K562 (cell line): ENCODE measurements at regions not wholly inside any gene's neighbourhood (a gene's known extent, or its start where the extent isn't known, plus 50 kb on each side); places are given as distances from the start of the nearest gene placed in this dataset.

Experiments
- BRCA1 ChIP-seq, 2 experiments: fragments of 450-650 bp in 1 of 2; sonication (generic) in 1 of 2; formaldehyde crosslinking in 1 of 2; IDR thresholded peaks; 2 replicates each; pipeline versions ENCODE4 v1.5.0 to v1.6.1; 2017 to 2020; ENCODE audit warnings: mild to moderate bottlenecking in 1 of 2, missing genetic modification reagents in 1 of 2
- CTCF ChIP-seq, 3 experiments: IDR thresholded peaks in 2 of 3; conservative IDR thresholded peaks in 1 of 3; 2 replicates each; pipeline ENCODE4 v1.5.1; 2011 to 2012; ENCODE audit warnings: low read length in 3 of 3, mild to moderate bottlenecking in 3 of 3, control low read depth in 2 of 3, improper control_type of control experiment in 1 of 3, inconsistent platforms in 1 of 3, low read depth in 1 of 3, mixed read lengths in 1 of 3, moderate library complexity in 1 of 3; ENCODE audit not compliant: insufficient read depth in 2 of 3
- EP300 ChIP-seq: IDR thresholded peaks from 2 replicates; pipeline ENCODE4 v1.6.1; 2012; ENCODE audit warnings: low read length, improper control_type of control experiment
- FOXP1 ChIP-seq: sonication (generic); formaldehyde crosslinking; IDR thresholded peaks from 2 replicates; pipeline ENCODE4 v1.8.0; 2022; ENCODE audit warnings: mild to moderate bottlenecking, missing genetic modification reagents
- HDAC8 ChIP-seq: fragments of 450-650 bp; IDR thresholded peaks from 2 replicates; pipeline ENCODE4 v1.6.1; 2016; ENCODE audit warnings: mild to moderate bottlenecking, missing genetic modification characterization, moderate library complexity, missing compliant biosample characterization
- HMG20A ChIP-seq: fragments of 450-650 bp; formaldehyde crosslinking; conservative IDR thresholded peaks from 2 replicates; pipeline ENCODE4 v1.4.0; 2020; ENCODE audit warnings: mild to moderate bottlenecking, mixed read lengths
- JUN ChIP-seq, 2 experiments: sonication (generic) in 1 of 2; formaldehyde crosslinking in 1 of 2; IDR thresholded peaks; 2 replicates each; pipeline versions ENCODE4 v1.6.1 to v1.8.0; 2012 to 2022; ENCODE audit warnings: borderline replicate concordance in 2 of 2, mild to moderate bottlenecking in 2 of 2, improper control_type of control experiment in 1 of 2, low read depth in 1 of 2, low read length in 1 of 2, missing genetic modification reagents in 1 of 2
- MAX ChIP-seq: sonication (generic); formaldehyde crosslinking; IDR thresholded peaks from 2 replicates; pipeline ENCODE4 v1.9.0; 2022; ENCODE audit warnings: mild to moderate bottlenecking, missing genetic modification reagents
- NR3C1 ChIP-seq: sonication (generic); formaldehyde crosslinking; IDR thresholded peaks from 2 replicates; pipeline ENCODE4 v1.8.1; 2022; ENCODE audit warnings: missing genetic modification reagents
- NRF1 ChIP-seq, 2 experiments: fragments of 450-650 bp; IDR thresholded peaks in 1 of 2; conservative IDR thresholded peaks in 1 of 2; 2 replicates each; pipeline ENCODE4 v1.6.1; 2014; ENCODE audit warnings: mild to moderate bottlenecking in 2 of 2
- PRPF4 ChIP-seq: fragments of 200-400 bp; formaldehyde crosslinking; IDR thresholded peaks from one replicate; pipeline ENCODE4 v1.6.1; 2017; ENCODE audit warnings: low read length, low read depth, mild to moderate bottlenecking; ENCODE audit not compliant: insufficient read depth, poor library complexity, severe bottlenecking
- USF2 ChIP-seq: sonication (generic); formaldehyde crosslinking; IDR thresholded peaks from 2 replicates; pipeline ENCODE4 v1.5.0; 2020; ENCODE audit warnings: missing genetic modification reagents
- ZBTB34 ChIP-seq: fragments of 250-450 bp; sonication (Bioruptor Pico); IDR thresholded peaks from 2 replicates; pipeline ENCODE4 v1.8.0; 2021; ENCODE audit warnings: mild to moderate bottlenecking, moderate library complexity

GRCh38 chr22:49645791-49646550 is 181.7 kb downstream of the BRD1 start:
- TF ChIP-seq PRPF4, result no peak
- no peak for TF ChIP-seq USF2 (CRISPR knock-in tag)
- no peak for TF ChIP-seq NR3C1
- no peak for TF ChIP-seq EP300
- TF ChIP-seq HDAC8, result no peak
- TF ChIP-seq JUN (IDR thresholded peaks at IDR 0.05; ENCODE audit: borderline replicate concordance, low read depth, low read length), result no peak
- TF ChIP-seq JUN (CRISPR knock-in tag; IDR thresholded peaks at IDR 0.05; ENCODE audit: borderline replicate concordance), result no peak
- TF ChIP-seq ZBTB34 (CRISPR knock-in tag), result no peak
- TF ChIP-seq CTCF (IDR thresholded peaks at IDR 0.05 in 2 of 3, conservative IDR thresholded peaks at IDR 0.05 in 1 of 3; ENCODE audit: insufficient read depth in 2 of 3, low read depth in 1 of 3, low read length in 3 of 3), result no peak
- no peak for TF ChIP-seq NRF1 (conservative IDR thresholded peaks at IDR 0.05 in 1 of 2, IDR thresholded peaks at IDR 0.05 in 1 of 2)
- TF ChIP-seq HMG20A (CRISPR knock-in tag), result no peak
- TF ChIP-seq FOXP1 (CRISPR knock-in tag), result no peak
- TF ChIP-seq BRCA1 (IDR thresholded peaks at IDR 0.05), result no peak
- TF ChIP-seq BRCA1 (CRISPR knock-in tag; IDR thresholded peaks at IDR 0.05), result no peak
- no peak for TF ChIP-seq MAX (CRISPR knock-in tag)
